SK-N-MC (cell line): ENCODE measurements at regions not wholly inside any gene's neighbourhood (a gene's known extent, or its start where the extent isn't known, plus 50 kb on each side); places are given as distances from the start of the nearest gene placed in this dataset.

Source experiments
- EZH2 ChIP-seq: fragments of 200-600 bp; sonication (generic); IDR thresholded peaks from one replicate; pipeline ENCODE4 v1.6.1; 2017; ENCODE audit warnings: antibody characterized with exemption
- FOXP2 ChIP-seq: optimal IDR thresholded peaks from 2 replicates; pipeline ENCODE3; 2011; ENCODE audit warnings: mild to moderate bottlenecking, moderate library complexity; ENCODE audit not compliant: insufficient read depth; ENCODE audit errors: extremely low read length, control extremely low read depth

- TF ChIP-seq FOXP2: no peak
- TF ChIP-seq EZH2: no peak
These were observed 957.3 kb downstream of the IGSF11 start for GRCh38 chr3:118077332-118077731.
